ENCODE measurements at regions not wholly inside any gene's neighbourhood (a gene's known extent, or its start where the extent isn't known, plus 50 kb on each side); places are given as distances from the start of the nearest gene placed in this dataset.

DNA sequence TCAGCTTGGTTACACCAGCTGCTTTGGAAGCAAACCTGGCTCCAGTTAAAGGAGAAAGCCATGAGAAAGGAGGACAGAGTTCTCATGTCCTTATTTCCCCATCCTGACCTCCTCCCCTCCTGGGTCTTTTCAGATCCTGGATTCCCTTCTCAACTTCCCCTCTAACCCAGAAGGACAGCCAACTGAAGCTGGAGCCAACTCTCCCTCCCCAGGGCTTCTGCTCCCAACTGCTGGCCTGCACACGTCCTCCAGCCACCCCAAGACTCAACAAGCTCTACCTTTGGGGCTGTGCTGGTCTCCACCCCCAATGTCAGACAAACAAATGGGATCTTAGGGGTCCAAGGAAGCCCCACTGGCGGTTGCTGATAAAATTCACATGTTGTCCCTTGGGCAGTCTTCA lies 651.1 kb upstream of the TBX3 start:
- TF ChIP-seq OSR1 (CRISPR knock-in tag; IDR thresholded peaks at IDR 0.05) (no peak), RARB (CRISPR knock-in tag; IDR thresholded peaks at IDR 0.05) (no peak), ISL1 (CRISPR knock-in tag; IDR thresholded peaks at IDR 0.05) (no peak), POU6F1 (CRISPR knock-in tag; IDR thresholded peaks at IDR 0.05; ENCODE audit: borderline replicate concordance, low read depth) (no peak), ZFP3 (CRISPR knock-in tag; IDR thresholded peaks at IDR 0.05) (no peak), TCF4 (CRISPR knock-in tag; IDR thresholded peaks at IDR 0.05; ENCODE audit: borderline replicate concordance) (no peak), ZC3H10 (CRISPR knock-in tag; IDR thresholded peaks at IDR 0.05) (no peak)
- ATAC-seq = no peak

- no peak for TF ChIP-seq TOX (CRISPR knock-in tag; IDR thresholded peaks at IDR 0.05; ENCODE audit: borderline replicate concordance)
- no peak for TF ChIP-seq CSDC2 (CRISPR knock-in tag; IDR thresholded peaks at IDR 0.05)
- TF ChIP-seq ZFP30 (CRISPR knock-in tag; IDR thresholded peaks at IDR 0.05) = no peak
- TF ChIP-seq ZNF565 (CRISPR knock-in tag; conservative IDR thresholded peaks at IDR 0.05; ENCODE audit: low read depth) = no peak
- TF ChIP-seq ZFP3 (CRISPR knock-in tag; IDR thresholded peaks at IDR 0.05) = no peak
- no peak for TF ChIP-seq PPARA (CRISPR knock-in tag; IDR thresholded peaks at IDR 0.05; ENCODE audit: borderline replicate concordance)
- TF ChIP-seq SNAI2 (CRISPR knock-in tag; IDR thresholded peaks at IDR 0.05) = no peak
- no peak for TF ChIP-seq ESRRG (CRISPR knock-in tag; IDR thresholded peaks at IDR 0.05)
- no peak for TF ChIP-seq POU6F1 (CRISPR knock-in tag; IDR thresholded peaks at IDR 0.05; ENCODE audit: borderline replicate concordance, low read depth)
- TF ChIP-seq ZC3H10 (CRISPR knock-in tag; IDR thresholded peaks at IDR 0.05) = no peak
- TF ChIP-seq ISL1 (CRISPR knock-in tag; IDR thresholded peaks at IDR 0.05) = no peak
- TF ChIP-seq ARNTL (CRISPR knock-in tag; IDR thresholded peaks at IDR 0.05; ENCODE audit: borderline replicate concordance, low read depth) = no peak
- no peak for TF ChIP-seq CREB5 (CRISPR knock-in tag; IDR thresholded peaks at IDR 0.05; ENCODE audit: low read depth)
- TF ChIP-seq ZNF8 (CRISPR knock-in tag; IDR thresholded peaks at IDR 0.05) = no peak
- TF ChIP-seq OSR1 (CRISPR knock-in tag; IDR thresholded peaks at IDR 0.05) = no peak
- TF ChIP-seq CSRNP3 (CRISPR knock-in tag; IDR thresholded peaks at IDR 0.05) = no peak
- TF ChIP-seq RARB (CRISPR knock-in tag; IDR thresholded peaks at IDR 0.05) = no peak
- TF ChIP-seq TCF4 (CRISPR knock-in tag; IDR thresholded peaks at IDR 0.05; ENCODE audit: borderline replicate concordance) = no peak
- TF ChIP-seq BACH2 (CRISPR knock-in tag; IDR thresholded peaks at IDR 0.05; ENCODE audit: borderline replicate concordance) = no peak
- ATAC-seq = no peak
These were observed 649.0 kb upstream of the TBX3 start for GRCh38 chr12:115332945-115333344.

GRCh38 chr12:115325858-115326257 lies 641.9 kb upstream of the TBX3 start:
- TF ChIP-seq CSDC2 (CRISPR knock-in tag; IDR thresholded peaks at IDR 0.05) (no peak), TOX (CRISPR knock-in tag; IDR thresholded peaks at IDR 0.05; ENCODE audit: borderline replicate concordance) (no peak), SNAI2 (CRISPR knock-in tag; IDR thresholded peaks at IDR 0.05) (no peak), ZNF565 (CRISPR knock-in tag; conservative IDR thresholded peaks at IDR 0.05; ENCODE audit: low read depth) (no peak), ZFP30 (CRISPR knock-in tag; IDR thresholded peaks at IDR 0.05) (no peak), CREB5 (CRISPR knock-in tag; IDR thresholded peaks at IDR 0.05; ENCODE audit: low read depth) (no peak), GLIS3 (CRISPR knock-in tag; IDR thresholded peaks at IDR 0.05) (no peak), ISL1 (CRISPR knock-in tag; IDR thresholded peaks at IDR 0.05) (no peak), ZC3H10 (CRISPR knock-in tag; IDR thresholded peaks at IDR 0.05) (no peak), TSHZ2 (CRISPR knock-in tag; IDR thresholded peaks at IDR 0.05) (no peak), ZNF8 (CRISPR knock-in tag; IDR thresholded peaks at IDR 0.05) (no peak), OSR1 (CRISPR knock-in tag; IDR thresholded peaks at IDR 0.05) (no peak), ESRRG (CRISPR knock-in tag; IDR thresholded peaks at IDR 0.05) (no peak), ZFP3 (CRISPR knock-in tag; IDR thresholded peaks at IDR 0.05) (no peak), TCF4 (CRISPR knock-in tag; IDR thresholded peaks at IDR 0.05; ENCODE audit: borderline replicate concordance) (no peak), CSRNP3 (CRISPR knock-in tag; IDR thresholded peaks at IDR 0.05) (no peak)
- TF ChIP-seq, protein P1, sequence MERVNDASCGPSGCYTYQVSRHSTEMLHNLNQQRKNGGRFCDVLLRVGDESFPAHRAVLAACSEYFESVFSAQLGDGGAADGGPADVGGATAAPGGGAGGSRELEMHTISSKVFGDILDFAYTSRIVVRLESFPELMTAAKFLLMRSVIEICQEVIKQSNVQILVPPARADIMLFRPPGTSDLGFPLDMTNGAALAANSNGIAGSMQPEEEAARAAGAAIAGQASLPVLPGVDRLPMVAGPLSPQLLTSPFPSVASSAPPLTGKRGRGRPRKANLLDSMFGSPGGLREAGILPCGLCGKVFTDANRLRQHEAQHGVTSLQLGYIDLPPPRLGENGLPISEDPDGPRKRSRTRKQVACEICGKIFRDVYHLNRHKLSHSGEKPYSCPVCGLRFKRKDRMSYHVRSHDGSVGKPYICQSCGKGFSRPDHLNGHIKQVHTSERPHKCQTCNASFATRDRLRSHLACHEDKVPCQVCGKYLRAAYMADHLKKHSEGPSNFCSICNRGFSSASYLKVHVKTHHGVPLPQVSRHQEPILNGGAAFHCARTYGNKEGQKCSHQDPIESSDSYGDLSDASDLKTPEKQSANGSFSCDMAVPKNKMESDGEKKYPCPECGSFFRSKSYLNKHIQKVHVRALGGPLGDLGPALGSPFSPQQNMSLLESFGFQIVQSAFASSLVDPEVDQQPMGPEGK (CRISPR knock-in tag; IDR thresholded peaks at IDR 0.05; ENCODE audit: borderline replicate concordance) = no peak
- no peak for ATAC-seq
